Cardiac fibroblast (primary cell): ENCODE measurements at regions not wholly inside any gene's neighbourhood (a gene's known extent, or its start where the extent isn't known, plus 50 kb on each side); places are given as distances from the start of the nearest gene placed in this dataset.

Experiments
- DNase-seq, 2 donors: peaks; one replicate each; pipeline versions ENCODE4 v3.0.0 to v3.0.0-alpha.2; 2010; ENCODE audit warnings: low read depth in 2 of 2
- H3K4me3 ChIP-seq, 2 donors: replicated peaks in 1 of 2; 1 replicate in 1 of 2; 2 replicates in 1 of 2; pipeline ENCODE4 v1.5.1; 2011; ENCODE audit warnings: low read depth in 2 of 2, low read length in 2 of 2, mild to moderate bottlenecking in 2 of 2, moderate library complexity in 1 of 2
- CTCF ChIP-seq: IDR thresholded peaks from one replicate; pipeline ENCODE4 v1.5.1; 2011; ENCODE audit warnings: low read depth, mild to moderate bottlenecking, low read length, inconsistent platforms

DNA sequence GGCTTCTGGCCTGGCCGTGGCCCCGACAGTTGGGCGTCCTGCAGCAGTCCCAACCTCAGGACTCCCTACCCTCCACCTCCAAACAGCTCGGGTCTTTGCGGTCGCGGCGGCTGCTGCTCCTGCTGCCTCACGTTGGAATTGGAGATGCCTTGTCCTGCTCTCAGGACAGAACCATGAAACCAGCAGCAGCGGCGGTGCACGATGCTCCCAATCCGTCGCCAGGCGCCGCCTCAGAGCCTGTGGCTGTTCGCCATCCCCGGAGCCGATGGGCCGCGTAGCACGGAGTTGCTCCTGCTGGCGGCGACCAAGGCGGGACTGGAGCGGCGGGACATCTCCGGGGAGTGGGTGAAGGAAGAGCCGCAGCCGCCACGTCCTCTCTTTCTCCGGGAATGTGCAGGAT is 1965.9 kb downstream of the TP53TG3F start:
- TF ChIP-seq CTCF: no peak
- H3K4me3 ChIP-seq: no peak overlapping the region
- no peak for DNase-seq

DNA sequence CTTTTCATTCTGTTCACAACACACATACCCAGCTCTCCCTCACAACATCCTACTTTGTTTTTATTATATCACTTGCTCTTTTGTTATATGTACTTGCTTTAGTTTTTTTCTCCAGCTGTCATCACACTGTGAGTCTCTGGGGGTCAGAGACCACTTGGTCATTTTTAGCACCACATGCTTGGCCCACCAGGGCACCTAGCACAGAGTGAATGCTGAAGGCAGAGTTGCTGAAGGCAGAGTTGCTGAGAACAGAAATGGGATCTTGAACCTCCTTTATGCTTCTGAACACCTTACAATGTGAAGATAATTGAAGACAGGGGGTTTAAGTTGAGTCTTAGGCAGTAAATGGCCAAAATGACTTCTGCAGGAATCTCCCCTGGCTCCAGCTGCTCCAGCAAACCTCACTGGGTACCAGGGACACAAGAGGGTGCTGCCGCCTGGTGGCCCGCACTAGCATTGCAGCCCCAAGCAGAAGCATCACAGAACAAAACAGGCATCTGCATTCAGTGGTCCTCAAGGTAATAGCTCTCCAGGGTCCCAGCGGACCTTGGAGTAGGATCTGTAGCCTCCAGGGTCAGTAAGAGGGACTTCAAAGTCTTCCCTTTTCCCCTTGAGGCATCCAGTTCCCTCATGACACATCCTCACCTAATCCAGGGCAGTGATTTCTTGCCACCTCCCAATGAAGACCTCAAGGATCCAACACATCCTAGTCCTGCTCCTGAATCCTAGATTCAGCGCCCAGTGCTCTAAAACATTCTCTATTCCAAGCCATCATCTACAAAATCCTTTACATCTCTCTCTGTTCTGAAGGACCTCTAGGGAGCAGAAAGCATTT is 1972.6 kb downstream of the TP53TG3F start:
- TF ChIP-seq CTCF: peak; percentile 57
- DNase-seq: no peak
- no peak overlapping the region for H3K4me3 ChIP-seq

GRCh38 chr16:35440875-35441274 is 1981.5 kb downstream of the TP53TG3F start:
- H3K4me3 ChIP-seq: no peak overlapping the region
- no peak for TF ChIP-seq CTCF
- DNase-seq: no peak

DNA sequence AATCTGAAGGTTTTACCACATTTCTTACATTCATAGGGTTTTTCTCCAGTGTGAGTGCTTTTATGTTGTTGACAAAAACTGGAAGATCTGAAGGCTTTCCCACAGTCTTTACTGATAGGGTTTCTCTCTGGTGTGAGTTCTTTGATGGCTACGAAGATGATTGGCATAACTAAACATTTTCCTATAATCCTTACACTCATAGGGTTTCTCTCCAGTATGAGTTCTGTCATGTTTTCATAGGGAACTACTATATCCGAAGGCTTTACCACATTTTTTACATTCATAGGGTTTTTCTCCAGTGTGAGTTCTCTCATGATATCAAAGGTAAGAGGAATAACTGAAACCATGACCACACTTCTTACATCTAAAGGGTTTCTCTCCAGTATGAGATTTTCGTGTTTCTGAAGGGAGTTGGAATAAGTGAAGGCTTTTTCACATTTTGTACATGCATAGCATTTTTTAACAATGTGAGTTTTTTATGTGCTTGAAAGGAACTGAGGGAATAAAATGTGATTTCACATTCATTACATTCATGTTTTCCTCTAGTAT is 1987.7 kb downstream of the TP53TG3F start:
- no peak for DNase-seq
- no peak overlapping the region for H3K4me3 ChIP-seq
- no peak for TF ChIP-seq CTCF

DNA sequence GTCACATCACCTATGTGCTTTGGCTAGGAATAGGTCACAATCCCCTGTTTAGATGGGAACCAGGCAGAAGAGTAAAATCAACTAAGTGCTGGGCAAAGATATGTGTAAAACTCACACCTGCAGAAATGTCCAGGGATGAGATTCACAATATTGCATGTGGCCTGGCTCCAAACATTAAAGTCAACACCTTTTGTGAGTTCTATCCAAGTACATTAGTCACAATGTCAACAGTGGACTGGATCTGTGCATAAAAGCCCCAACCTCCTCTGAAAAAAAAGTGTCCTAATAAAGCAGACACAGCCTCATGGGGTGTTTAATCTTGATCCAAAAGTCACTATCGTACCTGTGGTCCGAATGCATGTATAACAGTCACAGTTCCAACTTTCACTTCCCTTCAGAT is 1990.3 kb downstream of the TP53TG3F start:
- no peak for TF ChIP-seq CTCF
- no peak overlapping the region for H3K4me3 ChIP-seq
- no peak for DNase-seq

DNA sequence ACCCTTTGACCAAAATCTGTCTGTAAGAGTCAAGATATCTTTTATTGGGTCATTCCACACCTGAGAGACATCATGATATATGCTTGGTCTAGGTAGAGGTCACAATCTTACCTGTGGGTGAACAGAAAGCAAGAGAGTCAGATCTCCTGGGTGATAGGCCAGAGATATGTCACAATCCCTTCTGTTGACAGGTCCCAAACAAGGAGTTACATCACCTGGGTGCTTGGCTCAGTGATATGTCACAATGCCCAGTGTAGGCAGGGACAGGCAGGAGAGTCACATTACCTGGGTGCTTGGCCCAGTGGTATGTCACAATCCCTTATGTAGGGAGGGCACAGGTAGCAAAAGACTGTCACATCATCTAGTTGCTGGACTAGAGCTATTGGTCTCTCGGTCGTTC is 1991.2 kb downstream of the TP53TG3F start:
- no peak overlapping the region for H3K4me3 ChIP-seq
- DNase-seq: no peak
- no peak for TF ChIP-seq CTCF
